SK-N-SH (cell line): ENCODE measurements at regions not wholly inside any gene's neighbourhood (a gene's known extent, or its start where the extent isn't known, plus 50 kb on each side); places are given as distances from the start of the nearest gene placed in this dataset.

Experiments
- CTCF ChIA-PET: fragments of 300-600, 350-600 bp; formaldehyde crosslinking; extraction: SDS; loops from one replicate; lab custom pipeline; 2021; lab: Yijun Ruan, JAX
- POLR2A ChIA-PET: fragments of 350-600 bp; sonication (Branson Sonifier 250); formaldehyde crosslinking; extraction: SDS; loops from one replicate; lab custom pipeline; 2020; ENCODE audit warnings: antibody characterized with exemption, inconsistent platforms; lab: Yijun Ruan, JAX
- DNase-seq: peaks from one replicate; pipeline ENCODE4 v3.0.0; 2012
- H2AFZ ChIP-seq: fragments of 200-600 bp; sonication (generic); 2 replicates; pipeline ENCODE4 v1.8.1; 2016; ENCODE audit warnings: antibody characterized with exemption, mild to moderate bottlenecking, low read depth
- H3F3A ChIP-seq: fragments of 200-600 bp; sonication (generic); replicated peaks from 2 replicates; pipeline ENCODE3; 2016; ENCODE audit warnings: antibody characterized with exemption, mild to moderate bottlenecking; ENCODE audit not compliant: insufficient read depth
- H3K27ac ChIP-seq, 2 experiments: fragments of 200-500 bp in 1 of 2; fragments of 200-600 bp in 1 of 2; sonication (Bioruptor generic) in 1 of 2; sonication (generic), shearing (Covaris generic) in 1 of 2; 2 replicates each; pipeline versions ENCODE4 v1.5.1 to v1.6.1; 2014 to 2016; ENCODE audit warnings: low read depth in 2 of 2, inconsistent platforms in 1 of 2, low read length in 1 of 2, mild to moderate bottlenecking in 1 of 2, mixed read lengths in 1 of 2
- H3K27me3 ChIP-seq: fragments of 200-600 bp; sonication (generic), shearing (Covaris generic); 2 replicates; pipeline ENCODE4 v1.6.1; 2016; ENCODE audit warnings: mixed run types; ENCODE audit not compliant: insufficient read depth
- H3K36me3 ChIP-seq, 2 experiments: fragments of 200-500 bp in 1 of 2; fragments of 200-600 bp in 1 of 2; sonication (Bioruptor generic) in 1 of 2; sonication (generic) in 1 of 2; replicated peaks in 1 of 2; 2 replicates each; pipeline versions ENCODE3 to v1.5.1; 2014 to 2016; ENCODE audit warnings: low read length in 1 of 2, mild to moderate bottlenecking in 1 of 2; ENCODE audit not compliant: insufficient read depth in 2 of 2, control insufficient read depth in 1 of 2
- H3K4me1 ChIP-seq, 2 experiments: fragments of 200-500 bp in 1 of 2; fragments of 200-600 bp in 1 of 2; sonication (Bioruptor generic) in 1 of 2; sonication (generic), shearing (Covaris generic) in 1 of 2; 2 replicates each; pipeline versions ENCODE4 v1.5.1 to v1.6.1; 2014 to 2016; ENCODE audit warnings: low read depth in 1 of 2, low read length in 1 of 2, mixed run types in 1 of 2; ENCODE audit not compliant: insufficient read depth in 2 of 2, control insufficient read depth in 1 of 2
- H3K4me2 ChIP-seq: fragments of 200-600 bp; sonication (generic), shearing (Covaris generic); 2 replicates; pipeline ENCODE4 v1.6.1; 2017; ENCODE audit warnings: mixed run types
- H3K4me3 ChIP-seq, 2 experiments: fragments of 200-500 bp in 1 of 2; fragments of 200-600 bp in 1 of 2; sonication (Bioruptor generic) in 1 of 2; sonication (generic), shearing (Covaris generic) in 1 of 2; 2 replicates each; pipeline versions ENCODE4 v1.5.1 to v1.8.1; 2014 to 2016; ENCODE audit warnings: low read depth in 2 of 2, inconsistent platforms in 1 of 2, low read length in 1 of 2, mild to moderate bottlenecking in 1 of 2, mixed read lengths in 1 of 2, moderate library complexity in 1 of 2
- H3K79me2 ChIP-seq: fragments of 200-600 bp; sonication (generic); 2 replicates; pipeline ENCODE4 v1.8.1; 2017; ENCODE audit warnings: mild to moderate bottlenecking; ENCODE audit not compliant: insufficient read depth
- H3K9ac ChIP-seq: fragments of 200-600 bp; sonication (generic); 2 replicates; pipeline ENCODE4 v1.6.1; 2017; ENCODE audit warnings: mixed run types
- H3K9me2 ChIP-seq: fragments of 200-600 bp; sonication (generic); 2 replicates; pipeline ENCODE4 v1.6.1; 2017; ENCODE audit warnings: mixed run types
- H3K9me3 ChIP-seq: fragments of 200-600 bp; sonication (generic); 2 replicates; pipeline ENCODE4 v1.6.1; 2017; ENCODE audit warnings: mixed run types, mild to moderate bottlenecking, moderate library complexity
- H4K20me1 ChIP-seq: fragments of 200-600 bp; sonication (generic); 2 replicates; pipeline ENCODE4 v1.6.1; 2017; ENCODE audit warnings: mild to moderate bottlenecking, mixed run types; ENCODE audit not compliant: insufficient read depth
- ELF1 ChIP-seq: IDR thresholded peaks from 2 replicates; pipeline ENCODE4 v1.4.0; 2012
- FOXJ3 ChIP-seq: sonication (generic); formaldehyde crosslinking; IDR thresholded peaks from 2 replicates; pipeline ENCODE4 v1.5.1; 2020; ENCODE audit warnings: mild to moderate bottlenecking, missing genetic modification reagents
- MEF2A ChIP-seq: IDR thresholded peaks from 2 replicates; pipeline ENCODE4 v1.4.0; 2012; ENCODE audit warnings: low read depth, borderline replicate concordance
- MXI1 ChIP-seq: IDR thresholded peaks from 2 replicates; pipeline ENCODE4 v1.6.1; 2012; ENCODE audit warnings: mild to moderate bottlenecking, low read depth, low read length, improper control_type of control experiment
- NFIC ChIP-seq: IDR thresholded peaks from 2 replicates; pipeline ENCODE4 v1.4.0; 2012; ENCODE audit warnings: borderline replicate concordance
- POLR2AphosphoS5 ChIP-seq: IDR thresholded peaks from 2 replicates; pipeline ENCODE4 v1.6.1; 2012; ENCODE audit warnings: low read depth, low read length
- RCOR1 ChIP-seq: fragments of 150-350 bp; IDR thresholded peaks from 2 replicates; pipeline ENCODE4 v1.6.1; 2017; ENCODE audit warnings: antibody characterized with exemption, low read length
- RFX5 ChIP-seq: IDR thresholded peaks from 2 replicates; pipeline ENCODE4 v1.6.1; 2012; ENCODE audit warnings: mild to moderate bottlenecking, improper control_type of control experiment, low read length
- SIN3A ChIP-seq: IDR thresholded peaks from 2 replicates; pipeline ENCODE4 v1.6.1; 2012; ENCODE audit warnings: low read depth, mild to moderate bottlenecking, low read length, moderate library complexity, borderline replicate concordance
- TAF1 ChIP-seq: IDR thresholded peaks from 2 replicates; pipeline ENCODE4 v1.6.1; 2012; ENCODE audit warnings: low read depth, mild to moderate bottlenecking, low read length, moderate library complexity, borderline replicate concordance
- WGBS: methylation state at CpG from one replicate; pipeline ENCODE4 v1.1.6; 2017; ENCODE audit warnings: low lambda C conversion rate; 5-methylcytosine and 5-hydroxymethylcytosine counted together
- TF ChIP-seq, protein P1 (sequence below): fragments of 150-350 bp; IDR thresholded peaks from 2 replicates; pipeline ENCODE4 v1.6.1; 2017; ENCODE audit warnings: antibody characterized with exemption, low read length, low read depth, borderline replicate concordance
- TF ChIP-seq, protein P2 (sequence below): IDR thresholded peaks from 2 replicates; pipeline ENCODE4; 2012
- TF ChIP-seq, protein P3 (sequence below): IDR thresholded peaks from 2 replicates; pipeline ENCODE4 v1.4.0; 2012; ENCODE audit warnings: low read depth, borderline replicate concordance
- TF ChIP-seq, protein P4 (sequence below): fragments of 150-350 bp; IDR thresholded peaks from 2 replicates; pipeline ENCODE4 v1.6.1; 2016; ENCODE audit warnings: mild to moderate bottlenecking, low read depth, low read length
- TF ChIP-seq, protein P5 (sequence below): fragments of 200-600 bp; sonication (generic); IDR thresholded peaks from 2 replicates; pipeline ENCODE4 v1.6.1; 2017; ENCODE audit warnings: antibody characterized with exemption, mild to moderate bottlenecking, moderate library complexity

DNA sequence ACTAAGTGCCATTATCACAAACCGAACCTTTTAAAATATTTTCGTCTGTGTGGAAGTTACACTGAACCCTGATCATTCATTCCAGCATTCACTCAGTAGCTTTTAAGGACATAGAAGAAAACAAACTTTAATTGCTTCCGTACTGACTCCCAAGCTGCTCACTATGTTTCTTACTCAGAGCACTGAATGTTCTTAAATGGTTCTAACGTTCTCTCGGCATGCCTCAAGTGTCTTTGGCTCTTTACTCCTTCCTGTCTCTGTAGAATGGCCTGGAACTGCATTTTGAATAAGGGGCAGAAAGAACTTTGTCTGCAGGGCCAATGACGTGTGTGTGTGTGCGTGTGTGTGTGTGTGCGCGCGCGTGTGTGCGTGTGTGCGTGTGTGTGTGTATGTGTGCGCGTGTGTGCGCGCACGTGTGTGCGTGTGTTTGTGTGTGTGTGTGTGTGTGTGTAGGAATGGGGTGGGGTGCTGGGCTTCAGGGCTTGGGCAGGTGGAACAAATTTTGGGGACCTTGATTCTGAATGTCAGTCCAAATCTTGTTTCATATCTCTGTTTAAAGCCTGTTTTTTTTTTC is 50.5 kb upstream of the PAQR3 start:
- no peak overlapping the region for H3K4me2 ChIP-seq
- 70% methylated on average over 19 of the region's 19 CpGs for WGBS
- no peaks in the 10 kb centered on the region for H3K9me3 ChIP-seq
- H3F3A ChIP-seq, result no peaks in the 10 kb centered on the region
- H3K9me2 ChIP-seq, result no peaks in the 10 kb centered on the region
- H3K79me2 ChIP-seq, result no peaks in the 10 kb centered on the region
- POLR2A ChIA-PET, result no interaction called here
- no peak overlapping the region for H3K9ac ChIP-seq
- no peak overlapping the region for H2AFZ ChIP-seq
- no peaks in the 10 kb centered on the region for H3K36me3 ChIP-seq
- no peaks in the 10 kb centered on the region for H3K4me1 ChIP-seq
- H4K20me1 ChIP-seq, result no peaks in the 10 kb centered on the region
- TF ChIP-seq MXI1, result no peak
- no peak for TF ChIP-seq ELF1
- TF ChIP-seq, protein P1, sequence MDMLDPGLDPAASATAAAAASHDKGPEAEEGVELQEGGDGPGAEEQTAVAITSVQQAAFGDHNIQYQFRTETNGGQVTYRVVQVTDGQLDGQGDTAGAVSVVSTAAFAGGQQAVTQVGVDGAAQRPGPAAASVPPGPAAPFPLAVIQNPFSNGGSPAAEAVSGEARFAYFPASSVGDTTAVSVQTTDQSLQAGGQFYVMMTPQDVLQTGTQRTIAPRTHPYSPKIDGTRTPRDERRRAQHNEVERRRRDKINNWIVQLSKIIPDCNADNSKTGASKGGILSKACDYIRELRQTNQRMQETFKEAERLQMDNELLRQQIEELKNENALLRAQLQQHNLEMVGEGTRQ, result no peak
- TF ChIP-seq, protein P2, sequence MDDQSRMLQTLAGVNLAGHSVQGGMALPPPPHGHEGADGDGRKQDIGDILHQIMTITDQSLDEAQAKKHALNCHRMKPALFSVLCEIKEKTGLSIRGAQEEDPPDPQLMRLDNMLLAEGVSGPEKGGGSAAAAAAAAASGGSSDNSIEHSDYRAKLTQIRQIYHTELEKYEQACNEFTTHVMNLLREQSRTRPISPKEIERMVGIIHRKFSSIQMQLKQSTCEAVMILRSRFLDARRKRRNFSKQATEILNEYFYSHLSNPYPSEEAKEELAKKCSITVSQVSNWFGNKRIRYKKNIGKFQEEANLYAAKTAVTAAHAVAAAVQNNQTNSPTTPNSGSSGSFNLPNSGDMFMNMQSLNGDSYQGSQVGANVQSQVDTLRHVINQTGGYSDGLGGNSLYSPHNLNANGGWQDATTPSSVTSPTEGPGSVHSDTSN, result no peak
- TF ChIP-seq, protein P3, sequence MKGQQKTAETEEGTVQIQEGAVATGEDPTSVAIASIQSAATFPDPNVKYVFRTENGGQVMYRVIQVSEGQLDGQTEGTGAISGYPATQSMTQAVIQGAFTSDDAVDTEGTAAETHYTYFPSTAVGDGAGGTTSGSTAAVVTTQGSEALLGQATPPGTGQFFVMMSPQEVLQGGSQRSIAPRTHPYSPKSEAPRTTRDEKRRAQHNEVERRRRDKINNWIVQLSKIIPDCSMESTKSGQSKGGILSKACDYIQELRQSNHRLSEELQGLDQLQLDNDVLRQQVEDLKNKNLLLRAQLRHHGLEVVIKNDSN, result no peak
- TF ChIP-seq TAF1, result no peak
- TF ChIP-seq, protein P4, sequence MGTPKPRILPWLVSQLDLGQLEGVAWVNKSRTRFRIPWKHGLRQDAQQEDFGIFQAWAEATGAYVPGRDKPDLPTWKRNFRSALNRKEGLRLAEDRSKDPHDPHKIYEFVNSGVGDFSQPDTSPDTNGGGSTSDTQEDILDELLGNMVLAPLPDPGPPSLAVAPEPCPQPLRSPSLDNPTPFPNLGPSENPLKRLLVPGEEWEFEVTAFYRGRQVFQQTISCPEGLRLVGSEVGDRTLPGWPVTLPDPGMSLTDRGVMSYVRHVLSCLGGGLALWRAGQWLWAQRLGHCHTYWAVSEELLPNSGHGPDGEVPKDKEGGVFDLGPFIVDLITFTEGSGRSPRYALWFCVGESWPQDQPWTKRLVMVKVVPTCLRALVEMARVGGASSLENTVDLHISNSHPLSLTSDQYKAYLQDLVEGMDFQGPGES, result no peak
- TF ChIP-seq RCOR1, result no peak
- TF ChIP-seq FOXJ3 (CRISPR knock-in tag), result no peak
- no peak for TF ChIP-seq RFX5
- no peak for TF ChIP-seq NFIC
- TF ChIP-seq MEF2A, result no peak
- TF ChIP-seq, protein P5, sequence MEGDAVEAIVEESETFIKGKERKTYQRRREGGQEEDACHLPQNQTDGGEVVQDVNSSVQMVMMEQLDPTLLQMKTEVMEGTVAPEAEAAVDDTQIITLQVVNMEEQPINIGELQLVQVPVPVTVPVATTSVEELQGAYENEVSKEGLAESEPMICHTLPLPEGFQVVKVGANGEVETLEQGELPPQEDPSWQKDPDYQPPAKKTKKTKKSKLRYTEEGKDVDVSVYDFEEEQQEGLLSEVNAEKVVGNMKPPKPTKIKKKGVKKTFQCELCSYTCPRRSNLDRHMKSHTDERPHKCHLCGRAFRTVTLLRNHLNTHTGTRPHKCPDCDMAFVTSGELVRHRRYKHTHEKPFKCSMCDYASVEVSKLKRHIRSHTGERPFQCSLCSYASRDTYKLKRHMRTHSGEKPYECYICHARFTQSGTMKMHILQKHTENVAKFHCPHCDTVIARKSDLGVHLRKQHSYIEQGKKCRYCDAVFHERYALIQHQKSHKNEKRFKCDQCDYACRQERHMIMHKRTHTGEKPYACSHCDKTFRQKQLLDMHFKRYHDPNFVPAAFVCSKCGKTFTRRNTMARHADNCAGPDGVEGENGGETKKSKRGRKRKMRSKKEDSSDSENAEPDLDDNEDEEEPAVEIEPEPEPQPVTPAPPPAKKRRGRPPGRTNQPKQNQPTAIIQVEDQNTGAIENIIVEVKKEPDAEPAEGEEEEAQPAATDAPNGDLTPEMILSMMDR, result no peak
- TF ChIP-seq POLR2AphosphoS5, result no peak
- no peak for TF ChIP-seq SIN3A
- H3K27ac ChIP-seq, result no peak overlapping the region
- CTCF ChIA-PET, result no interaction called here
- no peak overlapping the region for H3K4me3 ChIP-seq
- no peak for DNase-seq
- H3K27me3 ChIP-seq, result no peaks in the 10 kb centered on the region
